ENCODE measurements at regions not wholly inside any gene's neighbourhood (a gene's known extent, or its start where the extent isn't known, plus 50 kb on each side); places are given as distances from the start of the nearest gene placed in this dataset.

DNA sequence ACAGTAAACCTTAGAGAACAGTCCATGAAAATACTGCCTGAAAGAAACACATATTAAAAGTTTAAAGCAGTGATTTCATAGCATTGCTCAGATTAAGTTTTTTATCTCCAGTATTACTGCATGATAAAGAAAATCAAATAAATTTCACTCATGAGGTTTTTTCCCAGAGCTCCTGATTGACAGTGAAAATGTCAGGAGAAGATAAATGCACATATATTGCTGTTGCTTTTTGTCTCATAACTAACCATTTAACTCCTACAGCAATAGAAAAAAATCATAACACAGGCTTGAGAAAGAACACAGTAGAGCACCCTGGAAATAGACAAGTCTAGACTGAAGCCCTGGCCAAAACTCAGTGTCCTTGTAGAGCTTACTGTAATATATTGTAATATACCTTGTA lies 391.0 kb downstream of the TMX3 start:
- H3K4me2 ChIP-seq (ENCODE audit: low read depth, low read length, poor library complexity, severe bottlenecking): no peak overlapping the region
- TF ChIP-seq EZH2phosphoT487 (IDR thresholded peaks at IDR 0.05; ENCODE audit: borderline replicate concordance): no peak
- TF ChIP-seq, protein P1, sequence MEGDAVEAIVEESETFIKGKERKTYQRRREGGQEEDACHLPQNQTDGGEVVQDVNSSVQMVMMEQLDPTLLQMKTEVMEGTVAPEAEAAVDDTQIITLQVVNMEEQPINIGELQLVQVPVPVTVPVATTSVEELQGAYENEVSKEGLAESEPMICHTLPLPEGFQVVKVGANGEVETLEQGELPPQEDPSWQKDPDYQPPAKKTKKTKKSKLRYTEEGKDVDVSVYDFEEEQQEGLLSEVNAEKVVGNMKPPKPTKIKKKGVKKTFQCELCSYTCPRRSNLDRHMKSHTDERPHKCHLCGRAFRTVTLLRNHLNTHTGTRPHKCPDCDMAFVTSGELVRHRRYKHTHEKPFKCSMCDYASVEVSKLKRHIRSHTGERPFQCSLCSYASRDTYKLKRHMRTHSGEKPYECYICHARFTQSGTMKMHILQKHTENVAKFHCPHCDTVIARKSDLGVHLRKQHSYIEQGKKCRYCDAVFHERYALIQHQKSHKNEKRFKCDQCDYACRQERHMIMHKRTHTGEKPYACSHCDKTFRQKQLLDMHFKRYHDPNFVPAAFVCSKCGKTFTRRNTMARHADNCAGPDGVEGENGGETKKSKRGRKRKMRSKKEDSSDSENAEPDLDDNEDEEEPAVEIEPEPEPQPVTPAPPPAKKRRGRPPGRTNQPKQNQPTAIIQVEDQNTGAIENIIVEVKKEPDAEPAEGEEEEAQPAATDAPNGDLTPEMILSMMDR (conservative IDR thresholded peaks at IDR 0.05; ENCODE audit: low read length): no peak
- no peaks in the 10 kb centered on the region for H3K4me1 ChIP-seq (ENCODE audit: insufficient read depth, low read length, poor library complexity, severe bottlenecking)
- H3K79me2 ChIP-seq (ENCODE audit: insufficient read depth, low read length): no peaks in the 10 kb centered on the region
- H3K4me3 ChIP-seq (ENCODE audit: low read length, poor library complexity, severe bottlenecking): no peak overlapping the region
- H2AFZ ChIP-seq (ENCODE audit: low read length): no peak overlapping the region
- no peaks in the 10 kb centered on the region for H3K9me2 ChIP-seq (replicated peaks; ENCODE audit: low read depth, low read length)
- H3K9me3 ChIP-seq (ENCODE audit: insufficient read depth, low read depth, low read length): no peaks in the 10 kb centered on the region
- no peaks in the 10 kb centered on the region for H3K27me3 ChIP-seq (ENCODE audit: insufficient read depth, low read length, poor library complexity, severe bottlenecking)
- no peaks in the 10 kb centered on the region for H3K36me3 ChIP-seq (ENCODE audit: insufficient read depth, low read length)
- H3K9ac ChIP-seq (ENCODE audit: low read depth, low read length, poor library complexity, severe bottlenecking): no peak overlapping the region
- H4K20me1 ChIP-seq (ENCODE audit: insufficient read depth, low read length, poor library complexity, severe bottlenecking): no peaks in the 10 kb centered on the region
- no peaks in the 10 kb centered on the region for H3F3A ChIP-seq (ENCODE audit: low read depth)

DNA sequence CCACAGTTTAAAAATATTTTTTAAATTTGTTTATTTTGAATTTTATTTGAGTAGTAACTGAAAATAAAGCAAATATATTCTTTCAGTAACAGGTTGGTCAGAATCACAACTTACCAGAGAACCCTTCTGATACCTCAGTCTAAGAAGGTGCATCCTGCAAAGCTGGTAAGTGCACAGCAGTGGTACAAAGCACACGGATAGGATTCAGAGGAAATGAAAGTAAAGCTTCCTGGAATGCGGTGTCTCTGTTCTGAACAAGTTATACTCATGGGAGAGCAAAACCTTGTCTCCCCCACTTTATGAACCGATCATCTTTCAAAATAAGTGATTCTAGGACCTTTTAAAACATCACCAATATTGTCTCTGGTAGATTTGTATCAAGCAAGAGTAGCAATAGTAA lies 398.3 kb downstream of the TMX3 start:
- Histone ChIP-seq H4K20me1 (ENCODE audit: insufficient read depth, low read length, poor library complexity, severe bottlenecking) (no peaks in the 10 kb centered on the region), H3K4me2 (ENCODE audit: low read depth, low read length, poor library complexity, severe bottlenecking) (no peak overlapping the region), H3K9ac (ENCODE audit: low read depth, low read length, poor library complexity, severe bottlenecking) (no peak overlapping the region), H3K9me3 (ENCODE audit: insufficient read depth, low read depth, low read length) (no peaks in the 10 kb centered on the region), H3K9me2 (replicated peaks; ENCODE audit: low read depth, low read length) (no peaks in the 10 kb centered on the region), H3K79me2 (ENCODE audit: insufficient read depth, low read length) (no peaks in the 10 kb centered on the region), H3F3A (ENCODE audit: low read depth) (no peaks in the 10 kb centered on the region), H3K4me1 (ENCODE audit: insufficient read depth, low read length, poor library complexity, severe bottlenecking) (no peaks in the 10 kb centered on the region), H3K4me3 (ENCODE audit: low read length, poor library complexity, severe bottlenecking) (no peak overlapping the region), H2AFZ (ENCODE audit: low read length) (peak overlapping the region; percentile 84; the same call in 1 of the 2 replicates), H3K27me3 (ENCODE audit: insufficient read depth, low read length, poor library complexity, severe bottlenecking) (no peaks in the 10 kb centered on the region), H3K36me3 (ENCODE audit: insufficient read depth, low read length) (no peaks in the 10 kb centered on the region)
- TF ChIP-seq, protein P1 (conservative IDR thresholded peaks at IDR 0.05; ENCODE audit: low read length): no peak
- no peak for TF ChIP-seq EZH2phosphoT487 (IDR thresholded peaks at IDR 0.05; ENCODE audit: borderline replicate concordance)

DNA sequence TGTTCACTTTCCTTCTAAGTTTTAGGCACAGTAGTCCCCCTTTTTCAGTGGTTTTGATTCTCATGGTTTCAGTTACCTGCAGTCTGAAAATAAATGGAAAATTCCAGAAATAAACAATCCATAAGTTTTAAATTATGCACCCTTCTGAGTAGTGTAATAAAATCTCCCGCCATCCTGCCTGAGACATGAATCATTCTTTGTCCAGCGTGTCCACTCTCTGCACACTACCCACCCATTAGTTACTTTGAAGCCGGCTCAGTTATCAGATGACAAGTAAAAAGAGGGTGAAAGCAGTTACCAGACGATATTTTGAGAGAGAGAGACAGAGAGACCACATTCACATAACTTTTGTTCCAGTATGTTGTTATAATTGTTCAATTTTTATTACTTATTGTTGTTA lies 400.5 kb downstream of the TMX3 start:
- Histone ChIP-seq H4K20me1 (ENCODE audit: insufficient read depth, low read length, poor library complexity, severe bottlenecking) (no peaks in the 10 kb centered on the region), H3F3A (ENCODE audit: low read depth) (no peaks in the 10 kb centered on the region), H3K4me1 (ENCODE audit: insufficient read depth, low read length, poor library complexity, severe bottlenecking) (no peaks in the 10 kb centered on the region), H3K4me2 (ENCODE audit: low read depth, low read length, poor library complexity, severe bottlenecking) (no peak overlapping the region), H3K27me3 (ENCODE audit: insufficient read depth, low read length, poor library complexity, severe bottlenecking) (no peaks in the 10 kb centered on the region), H3K4me3 (ENCODE audit: low read length, poor library complexity, severe bottlenecking) (no peak overlapping the region), H3K36me3 (ENCODE audit: insufficient read depth, low read length) (no peaks in the 10 kb centered on the region), H3K9ac (ENCODE audit: low read depth, low read length, poor library complexity, severe bottlenecking) (no peak overlapping the region), H3K79me2 (ENCODE audit: insufficient read depth, low read length) (no peaks in the 10 kb centered on the region), H3K9me2 (replicated peaks; ENCODE audit: low read depth, low read length) (no peaks in the 10 kb centered on the region), H2AFZ (ENCODE audit: low read length) (no peak overlapping the region), H3K9me3 (ENCODE audit: insufficient read depth, low read depth, low read length) (no peaks in the 10 kb centered on the region)
- TF ChIP-seq, protein P1 (conservative IDR thresholded peaks at IDR 0.05; ENCODE audit: low read length): no peak
- no peak for TF ChIP-seq EZH2phosphoT487 (IDR thresholded peaks at IDR 0.05; ENCODE audit: borderline replicate concordance)
